Ishikawa (cell line): ENCODE measurements at regions not wholly inside any gene's neighbourhood (a gene's known extent, or its start where the extent isn't known, plus 50 kb on each side); places are given as distances from the start of the nearest gene placed in this dataset.

Source experiments
- CEBPB ChIP-seq: IDR thresholded peaks from 2 replicates; pipeline ENCODE4 v1.6.1; 2012
- CREB1 ChIP-seq: IDR thresholded peaks from 2 replicates; pipeline ENCODE4 v1.6.1; 2012; ENCODE audit warnings: low read depth
- MAX ChIP-seq: IDR thresholded peaks from 2 replicates; pipeline ENCODE4 v1.6.1; 2012
- RAD21 ChIP-seq: IDR thresholded peaks from 2 replicates; pipeline ENCODE4 v1.6.1; 2012; ENCODE audit warnings: low read depth
- REST ChIP-seq: IDR thresholded peaks from 2 replicates; pipeline ENCODE4 v1.6.1; 2012; ENCODE audit warnings: low read depth, mild to moderate bottlenecking
- TAF1 ChIP-seq: IDR thresholded peaks from 2 replicates; pipeline ENCODE4 v1.6.1; 2012; ENCODE audit warnings: low read depth, mild to moderate bottlenecking
- TCF12 ChIP-seq: IDR thresholded peaks from 2 replicates; pipeline ENCODE4 v1.6.1; 2012; ENCODE audit warnings: low read depth
- TF ChIP-seq, protein P1 (sequence below): IDR thresholded peaks from 2 replicates; pipeline ENCODE4 v1.6.1; 2012

- TF ChIP-seq REST, result no peak
- TF ChIP-seq RAD21, result no peak
- TF ChIP-seq CREB1, result no peak
- no peak for TF ChIP-seq TCF12
- TF ChIP-seq, protein P1, sequence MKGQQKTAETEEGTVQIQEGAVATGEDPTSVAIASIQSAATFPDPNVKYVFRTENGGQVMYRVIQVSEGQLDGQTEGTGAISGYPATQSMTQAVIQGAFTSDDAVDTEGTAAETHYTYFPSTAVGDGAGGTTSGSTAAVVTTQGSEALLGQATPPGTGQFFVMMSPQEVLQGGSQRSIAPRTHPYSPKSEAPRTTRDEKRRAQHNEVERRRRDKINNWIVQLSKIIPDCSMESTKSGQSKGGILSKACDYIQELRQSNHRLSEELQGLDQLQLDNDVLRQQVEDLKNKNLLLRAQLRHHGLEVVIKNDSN, result no peak
- TF ChIP-seq CEBPB, result no peak
- no peak for TF ChIP-seq MAX
- no peak for TF ChIP-seq TAF1
These were observed 650.8 kb upstream of the KIRREL3 start for GRCh38 chr11:127651175-127651887.
